HCT116 (cell line): ENCODE measurements at regions not wholly inside any gene's neighbourhood (a gene's known extent, or its start where the extent isn't known, plus 50 kb on each side); places are given as distances from the start of the nearest gene placed in this dataset.
"Not testable (repeated sequence)": the region's sequence is repeated elsewhere in the genome, so short reads cannot be mapped to it uniquely, and the experiment has no call there.

Experiments used
- ATAC-seq: fragments of 200-7000 bp; cut with Tn5 transposase; 2 replicates; pipeline ENCODE4 v1.9.1; 2020; ENCODE audit warnings: mild to moderate bottlenecking, moderate library complexity
- BruUV-seq: library from RNA; stranded (reverse); fragments of 400-500 nt; replicated peaks from 2 replicates; lab custom pipeline; 2021; lab: Mats Ljungman, UMichigan
- CTCF ChIA-PET: fragments of 300-600 bp; sonication (Branson Sonifier 250); formaldehyde crosslinking; loops from one replicate; lab custom pipeline; 2021; ENCODE audit warnings: antibody characterized with exemption; lab: Charles Lee
- POLR2A ChIA-PET: fragments of 300-600, 350-600 bp; sonication (Branson Sonifier 250); formaldehyde crosslinking; loops from one replicate; lab custom pipeline; 2021; ENCODE audit warnings: antibody characterized with exemption; lab: Charles Lee
- RAD21 ChIA-PET, 2 experiments: fragments of 300-600 bp; sonication (Branson Sonifier 250); formaldehyde crosslinking; loops; one replicate each; lab custom pipeline; 2023; ENCODE audit warnings: low total read pairs in 2 of 2; ENCODE audit not compliant: uncharacterized antibody in 2 of 2, unreplicated experiment in 2 of 2, low non-redundant PET in 1 of 2; lab: Charles Lee
- DNase-seq: peaks from one replicate; pipeline ENCODE4 v3.0.0-alpha.2; 2010; ENCODE audit warnings: low read depth, low spot score
- H2AFZ ChIP-seq: fragments of 200-600 bp; shearing (Covaris generic), sonication (generic); 2 replicates; pipeline ENCODE4 v1.6.1; 2017; ENCODE audit warnings: low read depth, mixed run types, mixed read lengths, antibody characterized with exemption, low read length; ENCODE audit not compliant: poor library complexity, severe bottlenecking
- H3K27ac ChIP-seq: 2 replicates; pipeline ENCODE4 v1.5.1; 2012; ENCODE audit warnings: low read depth, low read length
- H3K27me3 ChIP-seq: fragments of 200-600 bp; sonication (generic); 2 replicates; pipeline ENCODE4 v1.6.1; 2016; ENCODE audit warnings: mixed run types, low read length, mixed read lengths; ENCODE audit not compliant: insufficient read depth
- H3K36me3 ChIP-seq, 2 experiments: fragments of 200-500 bp in 1 of 2; fragments of 200-600 bp in 1 of 2; sonication (Bioruptor generic) in 1 of 2; sonication (generic) in 1 of 2; 2 replicates each; pipeline versions ENCODE4 v1.5.1 to v1.6.1; 2014 to 2016; ENCODE audit warnings: low read length in 2 of 2, inconsistent platforms in 1 of 2, mixed read lengths in 1 of 2, mixed run types in 1 of 2; ENCODE audit not compliant: insufficient read depth in 2 of 2, control insufficient read depth in 1 of 2
- H3K4me1 ChIP-seq, 2 experiments: fragments of 200-600 bp in 1 of 2; sonication (generic) in 1 of 2; 2 replicates each; pipeline versions ENCODE4 v1.5.1 to v1.6.1; 2012 to 2017; ENCODE audit warnings: low read length in 2 of 2, inconsistent platforms in 1 of 2, mild to moderate bottlenecking in 1 of 2, mixed read lengths in 1 of 2, mixed run types in 1 of 2, moderate library complexity in 1 of 2; ENCODE audit not compliant: insufficient read depth in 2 of 2, control insufficient read depth in 1 of 2
- H3K4me2 ChIP-seq: fragments of 200-600 bp; sonication (generic); 2 replicates; pipeline ENCODE4 v1.6.1; 2017; ENCODE audit warnings: mixed run types, low read length, mixed read lengths
- H3K4me3 ChIP-seq, 2 experiments: fragments of 200-600 bp in 1 of 2; sonication (generic) in 1 of 2; replicated peaks in 1 of 2; 2 replicates each; pipeline ENCODE4 v1.5.1; 2011 to 2016; ENCODE audit warnings: low read length in 2 of 2, control low read depth in 1 of 2, low read depth in 1 of 2, mild to moderate bottlenecking in 1 of 2, mixed read lengths in 1 of 2, mixed run types in 1 of 2
- H3K79me2 ChIP-seq: fragments of 200-600 bp; sonication (generic); 2 replicates; pipeline ENCODE4 v1.6.1; 2017; ENCODE audit warnings: mild to moderate bottlenecking, mixed run types, low read length, moderate library complexity, mixed read lengths; ENCODE audit not compliant: insufficient read depth
- H3K9ac ChIP-seq: fragments of 200-600 bp; sonication (generic); 2 replicates; pipeline ENCODE4 v1.6.1; 2016; ENCODE audit warnings: low read length, mixed read lengths
- H3K9me2 ChIP-seq: fragments of 200-600 bp; sonication (generic), shearing (Covaris generic); 2 replicates; pipeline ENCODE4 v1.6.1; 2017; ENCODE audit warnings: mixed run types, mild to moderate bottlenecking, moderate library complexity; ENCODE audit not compliant: insufficient read depth
- H3K9me3 ChIP-seq, 2 experiments: fragments of 200-500 bp in 1 of 2; fragments of 200-600 bp in 1 of 2; sonication (Bioruptor generic) in 1 of 2; sonication (generic) in 1 of 2; 2 replicates each; pipeline ENCODE4 v1.6.1; 2014 to 2017; ENCODE audit warnings: low read length in 2 of 2, mixed read lengths in 2 of 2, inconsistent platforms in 1 of 2, low read depth in 1 of 2, mild to moderate bottlenecking in 1 of 2, mixed run types in 1 of 2, moderate library complexity in 1 of 2; ENCODE audit not compliant: control insufficient read depth in 1 of 2, insufficient read depth in 1 of 2
- H4K20me1 ChIP-seq: fragments of 200-600 bp; sonication (generic), shearing (Covaris generic); 2 replicates; pipeline ENCODE4 v1.6.1; 2017; ENCODE audit warnings: mixed run types, mild to moderate bottlenecking, moderate library complexity; ENCODE audit not compliant: insufficient read depth
- ATF3 ChIP-seq: IDR thresholded peaks from 2 replicates; pipeline ENCODE4 v1.6.1; 2012
- CBX3 ChIP-seq: IDR thresholded peaks from 2 replicates; pipeline ENCODE4 v1.6.1; 2012; ENCODE audit warnings: low read depth
- EGR1 ChIP-seq: IDR thresholded peaks from 2 replicates; pipeline ENCODE4 v1.6.1; 2012; ENCODE audit warnings: low read depth
- ELF1 ChIP-seq: IDR thresholded peaks from 2 replicates; pipeline ENCODE4 v1.6.1; 2012; ENCODE audit warnings: low read depth, borderline replicate concordance
- EZH2phosphoT487 ChIP-seq: fragments of 200-600 bp; IDR thresholded peaks from 2 replicates; pipeline ENCODE4 v1.6.1; 2018; ENCODE audit warnings: antibody characterized with exemption, borderline replicate concordance
- SIN3A ChIP-seq: IDR thresholded peaks from 2 replicates; pipeline ENCODE4 v1.6.1; 2012; ENCODE audit warnings: low read depth
- SRF ChIP-seq: IDR thresholded peaks from 2 replicates; pipeline ENCODE4 v1.6.1; 2012; ENCODE audit warnings: low read depth
- TCF7L2 ChIP-seq: IDR thresholded peaks from 2 replicates; pipeline ENCODE4 v1.7.0; 2011; ENCODE audit warnings: borderline replicate concordance, inconsistent platforms; ENCODE audit not compliant: insufficient read depth, insufficient read length; ENCODE audit errors: extremely low read depth
- YY1 ChIP-seq: IDR thresholded peaks from 2 replicates; pipeline ENCODE4 v1.6.1; 2011; ENCODE audit warnings: low read length, low read depth, moderate library complexity, mild to moderate bottlenecking; ENCODE audit not compliant: insufficient replicate concordance; ENCODE audit errors: extremely low read depth
- ZFX ChIP-seq: fragments of 450-650 bp; IDR thresholded peaks from 2 replicates; pipeline ENCODE4 v1.6.1; 2017
- intact Hi-C: fragments of 100-400 bp; cut with micrococcal nuclease; formaldehyde crosslinking; loops from 2 replicates; pipeline ENCODE4 v1.10.0; 2022

- CTCF ChIA-PET = no interaction called here
- POLR2A ChIA-PET = no interaction called here
Measured at GRCh38 chr20:30175681-30176080, 1081.8 kb upstream of the DEFB115 start.

GRCh38 chr20:30183124-30183523 is 1074.3 kb upstream of the DEFB115 start:
- ATAC-seq, DNase-seq, H3K27me3 ChIP-seq, H3K9me2 ChIP-seq, H3K4me3 ChIP-seq, H3K27ac ChIP-seq, H4K20me1 ChIP-seq, H3K79me2 ChIP-seq, H3K9ac ChIP-seq, H3K9me3 ChIP-seq, CTCF ChIA-PET, RAD21 ChIA-PET, H2AFZ ChIP-seq, H3K4me1 ChIP-seq, H3K4me2 ChIP-seq, POLR2A ChIA-PET, H3K36me3 ChIP-seq, intact Hi-C loops, BruUV-seq: not testable (repeated sequence)

More at GRCh38 chr20:30175681-30176080, 1081.8 kb upstream of the DEFB115 start:
- H3K9me2 ChIP-seq = no peaks in the 10 kb centered on the region
- RAD21 ChIA-PET = no interaction called here
- H3K27ac ChIP-seq = no peak overlapping the region
- no TSS peak for BruUV-seq
- TF ChIP-seq YY1 = no peak
- TF ChIP-seq TCF7L2 = no peak
- no peak for TF ChIP-seq EZH2phosphoT487
- no peak for TF ChIP-seq SIN3A
- TF ChIP-seq CBX3 = no peak
- no peak for TF ChIP-seq ATF3
- no peak for TF ChIP-seq EGR1
- TF ChIP-seq ELF1 = no peak
- no peak for TF ChIP-seq SRF
- TF ChIP-seq ZFX = no peak
- H3K36me3 ChIP-seq = no peaks in the 10 kb centered on the region
- H3K9me3 ChIP-seq = no peaks in the 10 kb centered on the region
- no peak overlapping the region for H3K4me3 ChIP-seq
- no peak overlapping the region for H3K9ac ChIP-seq
- H3K4me2 ChIP-seq = no peak overlapping the region
- H3K27me3 ChIP-seq = no peaks in the 10 kb centered on the region
- ATAC-seq = no peak
- H2AFZ ChIP-seq = no peak overlapping the region
- H3K4me1 ChIP-seq = no peaks in the 10 kb centered on the region
- no peak for DNase-seq
- intact Hi-C loops = no loop called here
- H4K20me1 ChIP-seq = no peaks in the 10 kb centered on the region
- H3K79me2 ChIP-seq = no peaks in the 10 kb centered on the region

- DNase-seq, H3K9me2 ChIP-seq, H3K4me1 ChIP-seq, H3K9ac ChIP-seq, H3K4me3 ChIP-seq, H3K27ac ChIP-seq, ATAC-seq, BruUV-seq, RAD21 ChIA-PET, H3K36me3 ChIP-seq, H2AFZ ChIP-seq, H4K20me1 ChIP-seq, H3K9me3 ChIP-seq, POLR2A ChIA-PET, H3K79me2 ChIP-seq, H3K27me3 ChIP-seq, intact Hi-C loops, CTCF ChIA-PET, H3K4me2 ChIP-seq: not testable (repeated sequence)
Measured at GRCh38 chr20:30191785-30192184, 1065.7 kb upstream of the DEFB115 start.

- BruUV-seq, H2AFZ ChIP-seq, H3K4me1 ChIP-seq, H3K4me2 ChIP-seq, H4K20me1 ChIP-seq, intact Hi-C loops, POLR2A ChIA-PET, ATAC-seq, DNase-seq, H3K27me3 ChIP-seq, H3K9me3 ChIP-seq, CTCF ChIA-PET, RAD21 ChIA-PET, H3K9me2 ChIP-seq, H3K79me2 ChIP-seq, H3K4me3 ChIP-seq, H3K27ac ChIP-seq, H3K9ac ChIP-seq, H3K36me3 ChIP-seq: not testable (repeated sequence)
Measured at GRCh38 chr20:30234477-30234876, 1023.0 kb upstream of the DEFB115 start.
